ENCODE measurements at regions not wholly inside any gene's neighbourhood (a gene's known extent, or its start where the extent isn't known, plus 50 kb on each side); places are given as distances from the start of the nearest gene placed in this dataset.

DNA sequence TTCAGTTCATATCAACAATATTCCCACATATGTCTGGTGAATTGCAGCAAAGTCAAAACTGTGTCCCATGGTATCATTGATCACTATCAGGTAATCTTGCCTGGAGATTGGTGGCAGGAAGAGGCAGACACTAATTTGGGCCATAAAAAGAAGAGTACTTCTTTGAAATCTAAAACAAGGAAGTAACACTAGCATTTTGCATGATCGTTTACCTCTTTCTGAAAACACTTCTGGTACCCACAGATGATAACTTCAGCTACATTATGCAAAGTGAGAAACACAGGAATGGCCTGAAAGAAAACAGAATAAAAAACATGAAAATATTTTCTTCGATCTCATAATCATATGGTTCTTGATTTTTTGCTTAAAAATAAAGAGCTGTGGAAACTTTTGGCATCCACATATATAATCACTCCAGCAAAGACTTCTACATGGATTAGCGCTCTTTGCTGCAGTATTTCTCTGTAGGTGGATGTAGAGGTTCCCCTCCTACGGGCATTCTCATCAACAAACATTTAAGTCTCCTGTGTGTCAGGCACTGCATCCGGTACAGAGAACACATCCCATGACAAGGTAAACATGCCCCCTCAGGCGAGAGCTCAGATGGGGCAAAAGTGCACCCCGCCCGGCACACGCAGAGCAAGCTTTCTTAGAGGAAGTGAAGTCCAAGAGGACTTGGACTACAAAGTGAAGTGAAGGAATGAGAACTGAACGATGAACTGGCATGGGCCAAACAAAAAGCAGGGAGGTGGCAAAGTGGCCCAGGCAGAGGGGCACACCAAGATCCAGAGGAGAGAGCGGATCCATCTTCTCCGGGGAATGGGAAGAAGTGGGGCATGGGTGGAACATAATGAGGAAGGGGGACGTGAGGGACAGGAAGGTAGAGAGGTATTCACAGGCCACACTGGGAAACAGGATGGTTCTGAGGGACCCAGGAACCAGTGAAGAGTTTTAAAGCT, 68.0 kb upstream of the RIOK3 start:
- in situ Hi-C loops (cut with HindIII; ENCODE audit: low sequenced_read_pairs) = loop anchor here (5.0 kb wide), 2 partner anchors 43 to 248 kb away; partner anchors contain the start of gene CABLES1

DNA sequence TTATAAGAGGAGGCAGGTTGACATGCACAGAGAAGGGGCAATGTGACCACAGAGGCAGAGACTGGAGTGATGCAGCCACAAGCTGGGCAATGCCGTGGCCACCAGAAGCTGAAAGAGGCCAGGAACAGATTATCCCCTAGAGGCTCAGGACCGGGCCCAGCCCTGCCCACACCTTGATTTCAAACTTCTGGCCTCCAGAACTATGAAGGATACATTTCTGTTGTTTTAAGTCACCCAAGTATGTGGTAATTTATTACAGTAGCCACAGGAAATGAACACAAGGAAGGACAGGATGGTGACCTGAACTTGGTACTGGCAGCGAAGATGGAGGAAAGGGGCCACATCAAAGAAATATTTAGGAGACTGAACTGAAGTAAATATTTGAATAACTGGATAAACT, 66.8 kb upstream of the RIOK3 start:
- in situ Hi-C loops (cut with HindIII; ENCODE audit: low sequenced_read_pairs) = no loop called here

DNA sequence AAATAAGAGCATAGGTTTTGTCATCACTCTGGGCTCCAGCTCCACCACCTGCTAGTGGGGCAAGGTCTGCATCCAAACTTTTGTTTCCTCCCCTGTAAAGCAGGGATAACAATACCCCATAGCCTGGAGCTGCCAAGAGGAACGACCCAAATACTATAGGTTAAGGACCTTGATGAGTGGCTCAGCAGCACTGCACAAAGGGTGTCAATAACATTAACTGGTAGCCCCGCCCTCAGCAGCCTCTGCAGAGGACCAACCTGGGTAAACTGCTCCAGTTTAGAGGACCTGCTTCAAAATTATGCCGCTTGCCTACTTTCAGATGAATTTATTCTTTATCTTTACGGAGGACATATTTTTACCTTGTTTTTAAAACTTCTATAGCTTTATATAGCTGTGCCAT, 65.8 kb upstream of the RIOK3 start:
- in situ Hi-C loops (cut with HindIII; ENCODE audit: low sequenced_read_pairs) = no loop called here

DNA sequence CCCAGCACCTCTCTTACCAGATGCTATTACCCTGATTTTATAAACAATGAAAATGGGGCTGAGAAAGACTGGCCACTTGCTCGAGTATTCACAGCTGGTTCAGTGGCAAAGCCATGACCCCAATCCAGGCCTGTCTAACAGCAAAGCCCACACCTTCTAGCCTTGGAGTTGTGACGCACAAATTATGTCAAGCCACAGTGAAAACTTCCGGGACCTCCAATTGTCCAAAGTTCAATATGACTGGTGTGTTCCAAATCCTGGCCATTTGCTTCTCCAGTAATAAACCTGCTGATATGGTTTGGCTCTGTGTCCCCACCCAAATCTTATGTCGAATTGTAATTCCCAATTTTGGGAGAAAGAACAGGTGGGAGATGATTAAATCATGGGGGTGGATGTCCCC, 64.7 kb upstream of the RIOK3 start:
- in situ Hi-C loops (cut with HindIII; ENCODE audit: low sequenced_read_pairs) = no loop called here

DNA sequence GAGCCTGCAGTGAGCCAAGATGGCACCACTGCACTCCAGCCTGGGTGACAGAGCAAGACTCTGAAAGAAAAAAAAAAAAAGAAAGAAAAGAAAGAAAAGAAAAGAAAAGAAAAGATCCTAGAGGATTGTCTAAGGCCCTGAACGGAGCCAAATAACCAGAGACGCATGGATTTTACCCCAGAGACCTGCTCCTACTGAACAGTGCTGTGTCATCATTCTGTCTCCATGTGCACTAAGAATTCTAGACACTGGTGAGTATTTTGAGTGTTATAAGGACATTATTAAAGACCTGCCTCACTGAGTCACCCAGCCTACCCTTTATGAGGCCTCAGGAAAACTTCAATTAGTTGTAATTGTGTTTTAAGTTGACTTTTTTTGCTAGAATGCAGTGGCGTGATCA, 61.9 kb upstream of the RIOK3 start:
- in situ Hi-C loops (cut with HindIII; ENCODE audit: low sequenced_read_pairs) = no loop called here

DNA sequence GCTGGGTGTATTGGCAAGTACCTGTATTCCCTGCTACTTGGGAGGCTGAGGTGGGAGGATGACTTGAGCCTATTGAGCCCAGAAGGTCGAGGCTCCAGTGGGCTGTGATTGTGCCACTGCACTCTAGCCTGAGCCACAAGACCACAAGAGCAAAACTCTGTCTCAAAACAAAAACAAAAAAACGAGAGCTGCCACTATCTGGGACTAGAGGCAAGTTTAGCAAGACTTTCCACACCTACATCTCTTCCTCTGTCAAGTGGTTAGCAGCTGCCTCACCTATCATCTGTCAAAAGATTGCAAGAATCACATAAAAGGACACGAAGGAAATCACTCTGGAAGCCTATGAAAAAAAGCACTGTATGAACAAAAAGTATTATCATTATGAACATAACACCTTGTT, 55.2 kb upstream of the RIOK3 start:
- in situ Hi-C loops (cut with HindIII; ENCODE audit: low sequenced_read_pairs) = no loop called here

DNA sequence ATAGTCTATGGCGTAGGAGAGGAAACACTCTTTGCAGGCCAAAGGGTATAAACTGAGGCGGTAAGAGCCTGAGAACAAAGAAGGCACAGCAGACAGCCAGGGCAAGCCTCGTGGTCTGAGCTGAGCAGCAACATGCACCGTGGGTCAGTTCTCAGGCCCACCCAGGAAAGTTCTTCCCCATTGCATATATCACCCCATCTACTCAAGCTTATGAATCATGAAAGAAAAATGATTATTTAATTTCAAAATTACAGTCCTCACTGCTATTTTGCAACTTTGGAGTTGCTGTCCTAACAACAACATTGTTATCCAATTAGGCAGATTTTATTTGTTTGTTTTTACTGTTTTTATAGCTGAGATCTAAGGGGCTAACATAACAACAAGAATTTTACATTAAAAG, 54.7 kb upstream of the RIOK3 start:
- in situ Hi-C loops (cut with HindIII; ENCODE audit: low sequenced_read_pairs) = no loop called here

DNA sequence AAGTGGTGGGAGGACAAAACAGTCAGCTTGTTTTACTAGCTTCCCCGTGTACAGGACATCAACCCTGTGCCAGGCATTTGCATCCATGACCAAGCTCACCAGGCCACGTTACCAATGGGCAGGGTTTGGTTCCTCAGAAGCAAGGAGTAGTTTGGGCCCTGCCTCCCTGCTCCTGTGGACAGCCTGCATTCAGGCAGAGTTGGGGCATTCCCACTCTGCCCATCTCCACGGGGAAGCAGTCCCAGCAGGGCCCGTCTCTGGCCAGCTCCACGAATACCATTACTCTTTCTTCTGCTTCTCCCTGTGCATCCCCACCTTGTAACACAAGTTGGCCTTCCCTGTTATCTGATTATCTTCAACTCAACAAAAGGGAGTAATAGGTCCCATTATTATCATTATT, 54.0 kb upstream of the RIOK3 start:
- in situ Hi-C loops (cut with HindIII; ENCODE audit: low sequenced_read_pairs) = no loop called here

DNA sequence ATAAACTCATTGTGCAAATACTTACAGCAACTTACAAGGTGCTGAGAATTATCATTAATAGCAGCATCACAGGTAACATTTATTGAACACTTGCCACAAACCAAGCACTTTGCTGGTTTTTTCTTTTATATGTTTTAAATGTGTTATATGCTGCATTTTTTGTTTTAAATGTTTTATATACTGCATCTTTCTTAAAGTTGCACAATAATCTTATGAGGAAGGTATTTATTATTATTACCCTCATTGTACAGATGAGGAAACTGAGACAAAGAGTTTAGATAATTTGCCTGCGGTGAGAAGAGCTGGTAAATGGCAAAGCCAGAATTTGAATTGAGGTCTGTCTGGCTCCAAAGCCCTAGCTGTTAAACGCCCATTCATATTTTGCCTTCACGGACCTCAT, 52.2 kb upstream of the RIOK3 start:
- in situ Hi-C loops (cut with HindIII; ENCODE audit: low sequenced_read_pairs) = no loop called here

DNA sequence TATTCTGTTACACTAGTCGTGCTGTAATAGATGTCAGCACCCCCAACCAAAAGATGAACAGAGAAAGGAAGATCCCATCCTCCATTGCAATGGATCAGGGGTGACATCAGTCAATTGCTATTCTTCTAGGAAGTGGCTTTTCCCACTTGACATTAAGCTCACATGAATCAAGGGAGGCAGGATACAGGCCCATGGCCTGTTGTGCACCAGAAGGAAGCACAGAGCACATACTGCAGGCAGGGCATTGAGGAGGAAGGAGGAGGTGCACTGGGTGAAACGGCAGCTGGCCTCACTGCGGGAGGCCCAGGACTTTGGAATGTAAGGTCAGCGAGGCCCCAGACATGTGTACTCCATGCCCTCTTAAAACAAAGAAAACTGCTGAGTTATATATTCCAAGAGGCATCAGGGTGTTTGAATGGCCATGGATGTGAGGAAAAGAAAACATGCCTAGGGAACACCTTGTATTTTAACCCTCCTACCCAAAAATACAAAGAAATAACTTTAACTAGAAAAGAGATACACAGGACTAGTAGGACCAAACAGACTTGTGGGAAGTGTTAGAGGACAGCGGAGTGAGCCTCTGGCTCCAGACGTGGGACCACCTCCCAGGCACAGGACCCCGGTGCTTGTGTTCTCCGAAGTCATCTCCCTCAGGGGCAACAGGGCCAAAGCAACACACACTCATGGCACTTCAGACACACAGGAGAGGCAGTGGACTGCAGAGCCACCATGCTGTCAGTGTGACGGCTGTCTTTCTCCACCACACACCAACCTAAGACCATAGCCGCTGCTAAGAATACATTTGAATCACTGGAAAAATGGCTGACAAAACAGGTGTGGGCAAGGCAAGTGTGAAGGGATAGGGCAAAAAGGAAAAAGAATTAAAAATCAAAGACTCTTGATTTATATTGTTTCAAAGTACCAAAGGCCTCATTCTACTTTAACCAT, 51.4 kb upstream of the RIOK3 start:
- in situ Hi-C loops (cut with HindIII; ENCODE audit: low sequenced_read_pairs) = no loop called here

All from endothelial cell of hepatic sinusoid (primary cell).